ENCODE measurements at regions not wholly inside any gene's neighbourhood (a gene's known extent, or its start where the extent isn't known, plus 50 kb on each side); places are given as distances from the start of the nearest gene placed in this dataset.
"Not testable (repeated sequence)": the region's sequence is repeated elsewhere in the genome, so short reads cannot be mapped to it uniquely, and the experiment has no call there.

DNA sequence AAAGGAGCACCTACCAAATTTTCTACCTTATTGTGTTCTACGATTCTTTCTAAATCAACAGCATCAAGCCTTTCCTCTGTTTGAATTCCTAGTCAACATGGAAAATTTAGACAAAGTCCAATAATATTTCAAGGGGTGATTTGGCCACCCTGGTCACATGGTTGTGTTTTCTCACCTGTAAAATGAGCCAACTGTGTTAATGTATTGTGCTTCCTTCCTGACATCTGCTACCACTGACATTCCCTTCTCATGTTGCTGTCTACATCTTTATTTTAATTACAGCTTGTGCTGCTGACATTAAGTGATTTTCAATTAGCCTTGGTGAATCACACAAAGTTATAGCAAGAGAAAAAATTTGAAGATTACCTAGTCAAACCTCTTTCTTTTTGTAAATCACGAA is 83.0 kb upstream of the NPSR1 start:
- no peak overlapping the region for H3K23ac ChIP-seq (ENCODE audit: insufficient read length, low read depth, low read length)
- H3K4me1 ChIP-seq (ENCODE audit: insufficient read depth, low read length), result no peaks in the 10 kb centered on the region

GRCh38 chr7:34577934-34578333 is 80.1 kb upstream of the NPSR1 start:
- H3K9ac ChIP-seq (ENCODE audit: extremely low read depth, insufficient read length, low read length); H3K4me2 ChIP-seq (ENCODE audit: insufficient read depth, insufficient read length, low read length); H3K4me1 Mint-ChIP-seq; H3K27ac Mint-ChIP-seq; H3K79me2 ChIP-seq (ENCODE audit: insufficient read depth, low read length); H2BK12ac ChIP-seq (ENCODE audit: insufficient read length, low read depth, low read length); H3K18ac ChIP-seq (ENCODE audit: insufficient read length, low read depth, low read length); H3K9me3 ChIP-seq (ENCODE audit: control insufficient read depth, low read depth, low read length); H2AK5ac ChIP-seq (ENCODE audit: insufficient read length, low read length); H3K4ac ChIP-seq (ENCODE audit: low read depth, low read length); H2BK20ac ChIP-seq (ENCODE audit: low read depth, low read length, poor library complexity, severe bottlenecking); H3K23me2 ChIP-seq (ENCODE audit: insufficient read length, low read depth, low read length, poor library complexity, severe bottlenecking); H2BK15ac ChIP-seq (ENCODE audit: low read depth, low read length); H2BK120ac ChIP-seq (ENCODE audit: low read depth, low read length, poor library complexity, severe bottlenecking); H3K27ac ChIP-seq (ENCODE audit: insufficient read length, low read depth, low read length); H3K14ac ChIP-seq (ENCODE audit: insufficient read depth, low read length); H3K23ac ChIP-seq (ENCODE audit: insufficient read length, low read depth, low read length); H3K56ac ChIP-seq (ENCODE audit: insufficient read length, low read depth, low read length); DNase-seq; H4K91ac ChIP-seq (ENCODE audit: insufficient read length, low read depth, low read length); H2AFZ ChIP-seq (ENCODE audit: low read length); H3T11ph ChIP-seq (ENCODE audit: low read length); H2BK5ac ChIP-seq (ENCODE audit: insufficient read length, low read length); H4K8ac ChIP-seq (replicated peaks; ENCODE audit: insufficient read length, low read depth, low read length); H3K79me1 ChIP-seq (ENCODE audit: insufficient read depth, low read depth, low read length, poor library complexity, severe bottlenecking); H3K27me3 Mint-ChIP-seq (ENCODE audit: low read depth); H3K4me1 ChIP-seq (ENCODE audit: insufficient read depth, low read length); H4K20me1 ChIP-seq (ENCODE audit: control insufficient read depth, insufficient read depth, insufficient read length); H3K27me3 ChIP-seq (ENCODE audit: insufficient read depth, low read length); H3K4me3 Mint-ChIP-seq; H4K5ac ChIP-seq (ENCODE audit: insufficient read length, low read depth, low read length): not testable (repeated sequence)
- WGBS (ENCODE audit: extremely low coverage, insufficient read length, low lambda C conversion rate), result no CpG with 5 or more reads among the region's 1 CpG
- H3K9me3 Mint-ChIP-seq, result peaks cover 38 to 44% of the 10 kb centered on the region in 2 experiments
- peaks cover 10 to 30% (median 19%) of the 10 kb centered on the region in 3 experiments for H3K36me3 Mint-ChIP-seq (ENCODE audit: insufficient read depth in 1 of 3, low read depth in 3 of 3)

More for the DNA sequence above, 83.0 kb upstream of the NPSR1 start:
- WGBS (ENCODE audit: extremely low coverage, insufficient read length, low lambda C conversion rate), result no CpG with 5 or more reads among the region's 2 CpGs
- H2BK5ac ChIP-seq (ENCODE audit: insufficient read length, low read length), result no peak overlapping the region
- H3K9ac ChIP-seq (ENCODE audit: extremely low read depth, insufficient read length, low read length), result no peak overlapping the region
- no peaks in the 10 kb centered on the region for H3K23me2 ChIP-seq (ENCODE audit: insufficient read length, low read depth, low read length, poor library complexity, severe bottlenecking)
- no peak overlapping the region for H3T11ph ChIP-seq (ENCODE audit: low read length)
- Mint-ChIP-seq H3K27me3 (ENCODE audit: low read depth) (no peaks in the 10 kb centered on the region; the same call in 1 of the 2 replicates), H3K36me3 (ENCODE audit: insufficient read depth in 1 of 3, low read depth in 3 of 3) (peaks cover 10 to 30% (median 19%) of the 10 kb centered on the region in 3 experiments), H3K4me3 (no peak overlapping the region), H3K27ac (no peak overlapping the region), H3K4me1 (no peaks in the 10 kb centered on the region), H3K9me3 (peaks cover 38 to 44% of the 10 kb centered on the region in 2 experiments)
- DNase-seq, result no peak
- no peak overlapping the region for H3K56ac ChIP-seq (ENCODE audit: insufficient read length, low read depth, low read length)
- no peak overlapping the region for H3K4me2 ChIP-seq (ENCODE audit: insufficient read depth, insufficient read length, low read length)
- no peak overlapping the region for H4K5ac ChIP-seq (ENCODE audit: insufficient read length, low read depth, low read length)
- TF ChIP-seq, protein P1, sequence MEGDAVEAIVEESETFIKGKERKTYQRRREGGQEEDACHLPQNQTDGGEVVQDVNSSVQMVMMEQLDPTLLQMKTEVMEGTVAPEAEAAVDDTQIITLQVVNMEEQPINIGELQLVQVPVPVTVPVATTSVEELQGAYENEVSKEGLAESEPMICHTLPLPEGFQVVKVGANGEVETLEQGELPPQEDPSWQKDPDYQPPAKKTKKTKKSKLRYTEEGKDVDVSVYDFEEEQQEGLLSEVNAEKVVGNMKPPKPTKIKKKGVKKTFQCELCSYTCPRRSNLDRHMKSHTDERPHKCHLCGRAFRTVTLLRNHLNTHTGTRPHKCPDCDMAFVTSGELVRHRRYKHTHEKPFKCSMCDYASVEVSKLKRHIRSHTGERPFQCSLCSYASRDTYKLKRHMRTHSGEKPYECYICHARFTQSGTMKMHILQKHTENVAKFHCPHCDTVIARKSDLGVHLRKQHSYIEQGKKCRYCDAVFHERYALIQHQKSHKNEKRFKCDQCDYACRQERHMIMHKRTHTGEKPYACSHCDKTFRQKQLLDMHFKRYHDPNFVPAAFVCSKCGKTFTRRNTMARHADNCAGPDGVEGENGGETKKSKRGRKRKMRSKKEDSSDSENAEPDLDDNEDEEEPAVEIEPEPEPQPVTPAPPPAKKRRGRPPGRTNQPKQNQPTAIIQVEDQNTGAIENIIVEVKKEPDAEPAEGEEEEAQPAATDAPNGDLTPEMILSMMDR (conservative IDR thresholded peaks at IDR 0.05), result no peak
- no peak overlapping the region for H2BK15ac ChIP-seq (ENCODE audit: low read depth, low read length)
- no peaks in the 10 kb centered on the region for H3K79me1 ChIP-seq (ENCODE audit: insufficient read depth, low read depth, low read length, poor library complexity, severe bottlenecking)
- no peak overlapping the region for H3K18ac ChIP-seq (ENCODE audit: insufficient read length, low read depth, low read length)
- no peak overlapping the region for H4K8ac ChIP-seq (replicated peaks; ENCODE audit: insufficient read length, low read depth, low read length)
- H2BK120ac ChIP-seq (ENCODE audit: low read depth, low read length, poor library complexity, severe bottlenecking), result no peak overlapping the region
- no peak overlapping the region for H3K27ac ChIP-seq (ENCODE audit: insufficient read length, low read depth, low read length)
- H2BK12ac ChIP-seq (ENCODE audit: insufficient read length, low read depth, low read length), result no peak overlapping the region
- no peaks in the 10 kb centered on the region for H3K27me3 ChIP-seq (ENCODE audit: insufficient read depth, low read length)
- H3K9me3 ChIP-seq (ENCODE audit: control insufficient read depth, low read depth, low read length), result peaks cover 5% of the 10 kb centered on the region
- no peak overlapping the region for H3K4ac ChIP-seq (ENCODE audit: low read depth, low read length)
- H4K91ac ChIP-seq (ENCODE audit: insufficient read length, low read depth, low read length), result no peak overlapping the region
- no peak overlapping the region for H2AK5ac ChIP-seq (ENCODE audit: insufficient read length, low read length)
- H3K79me2 ChIP-seq (ENCODE audit: insufficient read depth, low read length), result no peaks in the 10 kb centered on the region
- no peak overlapping the region for H2BK20ac ChIP-seq (ENCODE audit: low read depth, low read length, poor library complexity, severe bottlenecking)
- no peaks in the 10 kb centered on the region for H4K20me1 ChIP-seq (ENCODE audit: control insufficient read depth, insufficient read depth, insufficient read length)
- no peak overlapping the region for H3K14ac ChIP-seq (ENCODE audit: insufficient read depth, low read length)
- H2AFZ ChIP-seq (ENCODE audit: low read length), result no peak overlapping the region

Measured in H9 (cell line).